Activated B cell treated with CpG ODN at 0.5 μM for 24 hours (primary cell): ENCODE measurements at regions not wholly inside any gene's neighbourhood (a gene's known extent, or its start where the extent isn't known, plus 50 kb on each side); places are given as distances from the start of the nearest gene placed in this dataset.

Experiments used
- ATAC-seq: fragments of 200-7000 bp; cut with Tn5 transposase; one replicate; pipeline ENCODE4 v1.10.0; 2021; ENCODE audit warnings: low read depth, mild to moderate bottlenecking, moderate library complexity
- CTCF ChIA-PET: fragments of 350-600 bp; sonication (Branson Sonifier 250); formaldehyde crosslinking; loops from one replicate; lab custom pipeline; 2021; ENCODE audit warnings: antibody characterized with exemption; lab: Charles Lee
- POLR2A ChIA-PET: fragments of 350-600 bp; sonication (Branson Sonifier 250); formaldehyde crosslinking; loops from one replicate; lab custom pipeline; 2021; ENCODE audit warnings: antibody characterized with exemption; lab: Charles Lee
- DNase-seq: peaks from one replicate; pipeline ENCODE4 v3.0.0; 2022
- H3K27ac Mint-ChIP-seq: one replicate; pipeline ENCODE4 v1.8.0; 2020; ENCODE audit warnings: mixed read lengths
- H3K27me3 Mint-ChIP-seq: one replicate; pipeline ENCODE4 v1.8.0; 2021; ENCODE audit warnings: mixed read lengths
- H3K36me3 Mint-ChIP-seq: one replicate; pipeline ENCODE4 v1.8.0; 2021; ENCODE audit warnings: low read depth, mixed read lengths
- H3K4me1 Mint-ChIP-seq: one replicate; pipeline ENCODE4 v1.8.0; 2021; ENCODE audit warnings: mixed read lengths
- H3K4me3 Mint-ChIP-seq: one replicate; pipeline ENCODE4 v1.8.0; 2020; ENCODE audit warnings: mild to moderate bottlenecking, mixed read lengths
- H3K9me3 Mint-ChIP-seq: one replicate; pipeline ENCODE4 v1.8.0; 2020; ENCODE audit warnings: mixed read lengths
- CTCF ChIP-seq: fragments of 200-600 bp; IDR thresholded peaks from one replicate; pipeline ENCODE4 v1.8.0; 2022; ENCODE audit warnings: antibody characterized with exemption, mild to moderate bottlenecking
- intact Hi-C: fragments of 100-400 bp; cut with micrococcal nuclease; formaldehyde crosslinking; loops from one replicate; pipeline ENCODE4 v1.15.1; 2024

DNA sequence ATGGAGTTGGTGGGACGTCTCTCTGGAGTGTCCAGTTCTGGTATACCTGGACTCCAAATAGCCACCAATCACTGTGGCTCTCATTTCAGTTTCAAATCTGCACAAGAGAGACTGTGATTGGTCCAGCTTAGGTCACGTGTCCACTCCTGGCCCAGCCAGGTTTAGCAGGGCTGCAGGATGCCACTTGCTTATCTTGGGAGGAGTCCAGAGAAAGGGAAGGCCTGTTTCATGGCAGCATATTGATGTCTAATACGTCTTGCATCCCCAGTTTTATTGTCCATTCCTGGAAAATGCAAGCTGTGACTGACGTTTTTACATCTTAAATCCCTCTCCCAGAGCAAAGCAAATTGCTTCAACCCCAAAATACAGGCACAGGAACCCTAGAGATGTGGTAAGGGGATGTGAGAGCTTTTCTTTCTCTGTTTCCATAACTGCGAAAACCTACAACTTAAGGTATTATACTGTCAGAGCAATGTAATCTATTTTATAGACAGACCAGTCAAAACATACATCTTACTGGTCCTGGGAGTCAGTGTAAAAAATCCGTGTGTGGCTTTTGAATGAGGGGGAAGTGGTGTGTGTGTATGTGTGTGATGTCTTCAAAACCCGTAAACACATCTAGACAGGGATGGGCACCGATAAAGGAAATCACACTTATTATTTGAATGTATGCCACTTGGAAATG, 274.4 kb downstream of the TLE3 start:
- H3K4me3 Mint-ChIP-seq, result no peak overlapping the region
- ATAC-seq (no peak), DNase-seq (no peak)
- no peaks in the 10 kb centered on the region for H3K4me1 Mint-ChIP-seq
- peaks cover 11% of the 10 kb centered on the region for H3K27me3 Mint-ChIP-seq
- TF ChIP-seq CTCF, result no peak
- intact Hi-C loops, result no loop called here
- CTCF ChIA-PET, result no interaction called here
- H3K9me3 Mint-ChIP-seq, result no peaks in the 10 kb centered on the region
- H3K36me3 Mint-ChIP-seq, result no peaks in the 10 kb centered on the region
- POLR2A ChIA-PET, result interaction anchor here (0.7 kb wide), 1 partner anchor 33 kb away, joined by 3 read pairs; no protein-coding TSS in a partner anchor
- H3K27ac Mint-ChIP-seq, result no peak overlapping the region

DNA sequence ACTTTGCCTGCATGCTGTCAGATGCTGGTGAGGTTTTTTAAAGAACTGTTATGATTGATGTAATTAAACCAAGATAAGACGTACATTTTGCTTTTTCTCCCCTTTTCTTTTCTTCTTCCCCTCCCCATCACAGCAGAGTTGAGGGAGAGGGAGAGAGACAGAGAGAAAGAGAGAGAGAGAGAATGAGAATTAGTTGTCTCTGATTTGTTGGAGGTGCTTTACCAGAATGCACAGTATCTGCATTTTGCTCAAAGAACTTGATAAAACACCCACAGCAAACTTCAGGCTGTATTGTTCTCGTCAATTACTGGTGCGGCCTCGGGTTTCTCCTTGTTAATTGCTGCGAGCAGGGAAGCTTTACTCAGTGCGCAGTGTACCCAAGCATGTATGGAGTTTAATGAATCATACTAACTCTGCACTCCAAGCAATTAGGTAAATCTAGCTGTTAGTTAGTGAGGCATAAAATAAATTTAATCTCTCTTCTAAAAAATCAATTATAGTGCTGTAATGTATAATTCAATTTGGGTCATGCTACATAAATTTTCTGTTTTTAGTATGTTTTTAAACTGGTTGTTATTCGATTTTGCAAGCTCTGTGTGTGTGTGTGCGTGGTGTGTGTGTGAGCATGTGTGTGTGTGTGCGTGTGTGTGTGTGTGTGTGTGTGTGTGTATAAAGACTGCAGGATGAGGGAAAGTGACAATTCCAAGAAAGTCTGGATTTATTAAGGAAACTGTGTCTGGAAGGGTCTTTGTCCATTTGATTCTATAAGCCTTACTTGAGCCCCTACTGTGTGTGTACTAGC, 273.4 kb downstream of the TLE3 start:
- POLR2A ChIA-PET, result no interaction called here

GRCh38 chr15:69824877-69825406, 272.8 kb downstream of the TLE3 start:
- Mint-ChIP-seq H3K36me3 (no peaks in the 10 kb centered on the region), H3K9me3 (no peaks in the 10 kb centered on the region), H3K4me3 (no peak overlapping the region), H3K27me3 (peaks cover 11% of the 10 kb centered on the region), H3K27ac (no peak overlapping the region), H3K4me1 (no peaks in the 10 kb centered on the region)
- intact Hi-C loops, result no loop called here
- DNase-seq, result no peak
- ChIA-PET CTCF (no interaction called here), POLR2A (no interaction called here)
- no peak for TF ChIP-seq CTCF
- ATAC-seq, result no peak

More for the DNA sequence above, 273.4 kb downstream of the TLE3 start:
- Mint-ChIP-seq H3K9me3 (no peaks in the 10 kb centered on the region), H3K4me1 (no peaks in the 10 kb centered on the region), H3K27ac (no peak overlapping the region), H3K27me3 (peaks cover 11% of the 10 kb centered on the region), H3K36me3 (no peaks in the 10 kb centered on the region), H3K4me3 (no peak overlapping the region)
- no peak for TF ChIP-seq CTCF
- intact Hi-C loops, result no loop called here
- CTCF ChIA-PET, result no interaction called here
- DNase-seq (no peak), ATAC-seq (no peak)

DNA sequence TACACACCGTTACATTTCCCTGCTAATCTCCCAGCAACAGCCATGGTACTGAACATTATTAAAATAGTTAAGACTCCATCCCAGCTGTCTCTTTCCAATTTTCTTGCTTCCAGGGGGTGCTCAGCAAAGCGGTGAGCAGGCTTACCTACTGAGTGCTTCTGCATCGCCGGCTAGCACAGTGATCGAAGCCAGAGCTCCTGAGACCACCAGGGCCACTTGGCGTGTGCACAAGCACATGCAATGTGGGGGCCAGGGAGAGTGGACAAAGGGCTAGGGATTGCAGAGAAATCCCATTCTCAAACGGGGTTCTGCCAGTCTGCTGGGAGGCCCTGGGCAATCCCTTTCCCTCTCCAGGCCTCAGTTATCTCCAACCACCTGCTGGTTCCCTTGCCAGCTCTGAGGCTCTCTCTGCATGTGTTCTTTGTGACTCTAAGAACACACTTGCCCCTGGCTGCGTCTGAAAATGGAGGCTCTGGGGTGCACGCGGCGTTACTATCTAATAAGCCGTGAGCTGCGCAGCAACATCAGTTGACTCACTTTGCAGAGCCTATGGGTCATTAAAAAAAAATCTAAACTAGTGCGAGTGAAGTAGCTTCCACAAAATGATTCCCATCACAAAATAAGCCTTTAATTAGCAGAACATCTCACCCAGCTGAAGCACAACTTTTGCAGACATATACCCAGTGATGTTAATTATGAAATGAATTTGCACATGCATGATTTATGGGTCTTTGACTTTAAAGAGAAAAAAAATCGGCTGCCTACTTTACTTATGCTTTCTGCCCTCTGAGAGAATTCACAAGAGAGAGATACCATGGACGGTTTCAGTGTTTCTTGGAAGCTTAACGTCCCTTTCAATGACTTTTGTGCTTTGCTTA, 271.5 kb downstream of the TLE3 start:
- H3K4me3 Mint-ChIP-seq, result no peak overlapping the region
- no peak overlapping the region for H3K27ac Mint-ChIP-seq
- no peak for DNase-seq
- H3K27me3 Mint-ChIP-seq, result peaks cover 11% of the 10 kb centered on the region
- intact Hi-C loops, result no loop called here
- no peak for ATAC-seq
- CTCF ChIA-PET, result no interaction called here
- no peaks in the 10 kb centered on the region for H3K36me3 Mint-ChIP-seq
- H3K4me1 Mint-ChIP-seq, result no peaks in the 10 kb centered on the region
- no peak for TF ChIP-seq CTCF
- POLR2A ChIA-PET, result no interaction called here
- H3K9me3 Mint-ChIP-seq, result no peaks in the 10 kb centered on the region
